ENCODE measurements at regions not wholly inside any gene's neighbourhood (a gene's known extent, or its start where the extent isn't known, plus 50 kb on each side); places are given as distances from the start of the nearest gene placed in this dataset.
"Not testable (repeated sequence)": the region's sequence is repeated elsewhere in the genome, so short reads cannot be mapped to it uniquely, and the experiment has no call there.

DNA sequence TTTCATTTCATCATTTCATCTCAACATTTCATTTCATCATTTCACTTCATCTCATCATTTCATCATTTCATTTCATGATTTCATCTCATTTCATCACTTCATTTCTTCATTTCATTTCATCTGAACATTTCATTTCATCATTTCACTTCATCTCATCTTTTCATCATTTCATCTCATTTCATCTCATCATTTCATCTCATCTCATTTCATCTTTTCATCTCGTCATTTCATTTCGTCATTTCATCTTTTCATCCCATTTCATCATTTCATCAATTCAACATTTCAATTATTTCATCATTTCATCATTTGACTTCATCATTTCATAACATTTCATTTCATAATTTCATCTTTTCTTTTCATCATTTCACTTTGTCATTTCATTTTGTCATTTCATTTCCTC is 128.4 kb downstream of the ANKRD30BL start:
- Histone ChIP-seq H3K9me3 (ENCODE audit: control insufficient read depth, insufficient read depth, low read length) (no peaks in the 10 kb centered on the region; the same call in 1 of the 2 replicates), H3K9me2 (replicated peaks; ENCODE audit: control insufficient read depth, low read length) (no peaks in the 10 kb centered on the region), H3K27ac (ENCODE audit: low read depth, low read length) (no peak overlapping the region), H3K4me2 (ENCODE audit: low read length) (no peak overlapping the region), H3K4me3 (ENCODE audit: low read length) (no peak overlapping the region), H4K20me1 (ENCODE audit: control insufficient read depth, insufficient read depth, low read depth, low read length) (no peaks in the 10 kb centered on the region), H3K4me1 (ENCODE audit: control insufficient read depth, low read length) (no peaks in the 10 kb centered on the region), H3K79me2 (ENCODE audit: control insufficient read depth, low read length) (no peaks in the 10 kb centered on the region), H3F3A (ENCODE audit: control insufficient read depth, insufficient read depth) (no peaks in the 10 kb centered on the region), H3K27me3 (ENCODE audit: control insufficient read depth, low read length) (peaks cover 13% of the 10 kb centered on the region), H3K36me3 (ENCODE audit: control insufficient read depth, low read length) (no peaks in the 10 kb centered on the region)
- TF ChIP-seq EZH2phosphoT487 (IDR thresholded peaks at IDR 0.05; ENCODE audit: borderline replicate concordance, low read length): no peak
- TF ChIP-seq, protein P1, sequence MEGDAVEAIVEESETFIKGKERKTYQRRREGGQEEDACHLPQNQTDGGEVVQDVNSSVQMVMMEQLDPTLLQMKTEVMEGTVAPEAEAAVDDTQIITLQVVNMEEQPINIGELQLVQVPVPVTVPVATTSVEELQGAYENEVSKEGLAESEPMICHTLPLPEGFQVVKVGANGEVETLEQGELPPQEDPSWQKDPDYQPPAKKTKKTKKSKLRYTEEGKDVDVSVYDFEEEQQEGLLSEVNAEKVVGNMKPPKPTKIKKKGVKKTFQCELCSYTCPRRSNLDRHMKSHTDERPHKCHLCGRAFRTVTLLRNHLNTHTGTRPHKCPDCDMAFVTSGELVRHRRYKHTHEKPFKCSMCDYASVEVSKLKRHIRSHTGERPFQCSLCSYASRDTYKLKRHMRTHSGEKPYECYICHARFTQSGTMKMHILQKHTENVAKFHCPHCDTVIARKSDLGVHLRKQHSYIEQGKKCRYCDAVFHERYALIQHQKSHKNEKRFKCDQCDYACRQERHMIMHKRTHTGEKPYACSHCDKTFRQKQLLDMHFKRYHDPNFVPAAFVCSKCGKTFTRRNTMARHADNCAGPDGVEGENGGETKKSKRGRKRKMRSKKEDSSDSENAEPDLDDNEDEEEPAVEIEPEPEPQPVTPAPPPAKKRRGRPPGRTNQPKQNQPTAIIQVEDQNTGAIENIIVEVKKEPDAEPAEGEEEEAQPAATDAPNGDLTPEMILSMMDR (IDR thresholded peaks at IDR 0.05; ENCODE audit: low read depth, low read length, poor library complexity, severe bottlenecking): no peak

- H3K9me2 ChIP-seq (replicated peaks; ENCODE audit: control insufficient read depth, low read length); H3K36me3 ChIP-seq (ENCODE audit: control insufficient read depth, low read length); H3K4me3 ChIP-seq (ENCODE audit: low read length); H4K20me1 ChIP-seq (ENCODE audit: control insufficient read depth, insufficient read depth, low read depth, low read length); H3F3A ChIP-seq (ENCODE audit: control insufficient read depth, insufficient read depth); H3K4me1 ChIP-seq (ENCODE audit: control insufficient read depth, low read length); H3K9me3 ChIP-seq (ENCODE audit: control insufficient read depth, insufficient read depth, low read length); H3K4me2 ChIP-seq (ENCODE audit: low read length); H3K27ac ChIP-seq (ENCODE audit: low read depth, low read length); H3K79me2 ChIP-seq (ENCODE audit: control insufficient read depth, low read length): not testable (repeated sequence)
- peaks cover 13% of the 10 kb centered on the region for H3K27me3 ChIP-seq (ENCODE audit: control insufficient read depth, low read length)
These were observed 149.7 kb downstream of the ANKRD30BL start for GRCh38 chr2:132012046-132012445.

GRCh38 chr2:132009874-132010521 is 151.8 kb downstream of the ANKRD30BL start:
- Histone ChIP-seq H3K4me2 (ENCODE audit: low read length) (peak overlapping the region; percentile 16; the same call in 1 of the 2 replicates), H3K36me3 (ENCODE audit: control insufficient read depth, low read length) (no peaks in the 10 kb centered on the region), H3K4me3 (ENCODE audit: low read length) (no peak overlapping the region), H3F3A (ENCODE audit: control insufficient read depth, insufficient read depth) (no peaks in the 10 kb centered on the region), H3K27ac (ENCODE audit: low read depth, low read length) (no peak overlapping the region), H3K9me2 (replicated peaks; ENCODE audit: control insufficient read depth, low read length) (no peaks in the 10 kb centered on the region), H3K79me2 (ENCODE audit: control insufficient read depth, low read length) (no peaks in the 10 kb centered on the region), H3K4me1 (ENCODE audit: control insufficient read depth, low read length) (no peaks in the 10 kb centered on the region), H4K20me1 (ENCODE audit: control insufficient read depth, insufficient read depth, low read depth, low read length) (no peaks in the 10 kb centered on the region), H3K27me3 (ENCODE audit: control insufficient read depth, low read length) (peaks cover 13% of the 10 kb centered on the region), H3K9me3 (ENCODE audit: control insufficient read depth, insufficient read depth, low read length) (no peaks in the 10 kb centered on the region)
- TF ChIP-seq EZH2phosphoT487 (IDR thresholded peaks at IDR 0.05; ENCODE audit: borderline replicate concordance, low read length): peak; percentile 95
- TF ChIP-seq, protein P1 (IDR thresholded peaks at IDR 0.05; ENCODE audit: low read depth, low read length, poor library complexity, severe bottlenecking): no peak

DNA sequence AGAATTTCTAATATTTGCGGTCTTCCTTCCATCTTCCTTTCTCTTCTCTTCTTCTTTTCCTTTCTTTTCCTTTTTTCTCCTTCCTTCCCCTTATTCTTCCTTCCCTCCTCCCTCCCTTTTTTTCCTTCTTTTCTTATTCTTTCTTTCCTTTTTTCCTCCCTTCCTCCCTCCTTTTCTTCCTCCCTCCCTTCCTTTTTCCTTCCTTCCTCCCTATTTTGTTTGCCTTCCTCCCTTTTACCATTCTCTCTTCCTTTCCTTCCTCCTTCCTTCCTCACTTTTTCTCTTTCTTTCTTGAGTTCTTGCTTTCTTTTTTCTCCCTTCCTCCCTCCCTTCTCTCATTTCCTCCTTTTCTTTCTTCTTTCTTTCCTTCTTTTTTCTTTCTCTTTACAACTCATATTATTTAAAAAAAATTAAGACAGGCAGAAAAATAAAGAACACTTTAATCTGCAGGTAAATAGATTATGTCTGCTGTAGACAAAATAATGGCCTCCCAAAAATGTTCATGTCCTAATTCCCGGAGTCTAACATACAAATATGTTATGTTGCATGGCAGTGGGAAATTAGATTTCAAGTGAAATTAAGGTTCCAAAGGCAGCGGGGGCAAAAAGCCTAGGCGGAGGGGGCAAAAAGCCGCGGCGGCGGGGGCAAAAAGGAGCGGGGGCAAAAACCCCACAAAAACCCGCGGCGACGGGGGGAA is 152.4 kb downstream of the ANKRD30BL start:
- Histone ChIP-seq H3K4me3 (ENCODE audit: low read length) (no peak overlapping the region), H3F3A (ENCODE audit: control insufficient read depth, insufficient read depth) (no peaks in the 10 kb centered on the region), H3K4me2 (ENCODE audit: low read length) (peak overlapping the region; percentile 16; the same call in 1 of the 2 replicates), H3K4me1 (ENCODE audit: control insufficient read depth, low read length) (no peaks in the 10 kb centered on the region), H3K27ac (ENCODE audit: low read depth, low read length) (no peak overlapping the region), H3K79me2 (ENCODE audit: control insufficient read depth, low read length) (no peaks in the 10 kb centered on the region), H4K20me1 (ENCODE audit: control insufficient read depth, insufficient read depth, low read depth, low read length) (no peaks in the 10 kb centered on the region), H3K27me3 (ENCODE audit: control insufficient read depth, low read length) (peaks cover 13% of the 10 kb centered on the region), H3K9me2 (replicated peaks; ENCODE audit: control insufficient read depth, low read length) (no peaks in the 10 kb centered on the region), H3K36me3 (ENCODE audit: control insufficient read depth, low read length) (no peaks in the 10 kb centered on the region), H3K9me3 (ENCODE audit: control insufficient read depth, insufficient read depth, low read length) (no peaks in the 10 kb centered on the region)
- TF ChIP-seq EZH2phosphoT487 (IDR thresholded peaks at IDR 0.05; ENCODE audit: borderline replicate concordance, low read length): no peak
- TF ChIP-seq, protein P1 (IDR thresholded peaks at IDR 0.05; ENCODE audit: low read depth, low read length, poor library complexity, severe bottlenecking): no peak

GRCh38 chr2:131990751-131991150 is 171.0 kb downstream of the ANKRD30BL start:
- H3K4me1 ChIP-seq (ENCODE audit: control insufficient read depth, low read length); H3K4me2 ChIP-seq (ENCODE audit: low read length); H3K27ac ChIP-seq (ENCODE audit: low read depth, low read length); H3K9me3 ChIP-seq (ENCODE audit: control insufficient read depth, insufficient read depth, low read length); H3K9me2 ChIP-seq (replicated peaks; ENCODE audit: control insufficient read depth, low read length); H3K4me3 ChIP-seq (ENCODE audit: low read length); H3F3A ChIP-seq (ENCODE audit: control insufficient read depth, insufficient read depth); H3K79me2 ChIP-seq (ENCODE audit: control insufficient read depth, low read length); H3K36me3 ChIP-seq (ENCODE audit: control insufficient read depth, low read length); H4K20me1 ChIP-seq (ENCODE audit: control insufficient read depth, insufficient read depth, low read depth, low read length); H3K27me3 ChIP-seq (ENCODE audit: control insufficient read depth, low read length): not testable (repeated sequence)
